SJSA1 (cell line): ENCODE measurements at regions not wholly inside any gene's neighbourhood (a gene's known extent, or its start where the extent isn't known, plus 50 kb on each side); places are given as distances from the start of the nearest gene placed in this dataset.

ENCODE experiments used
- DNase-seq, 2 experiments: peaks; one replicate each; pipeline ENCODE4 v3.0.0-alpha.2; 2015 to 2020; ENCODE audit warnings: low spot score in 2 of 2, low read depth in 1 of 2
- H3K27ac ChIP-seq: fragments of 250-450 bp; sonication (Bioruptor Pico); 2 replicates; pipeline ENCODE4 v1.5.1; 2020; ENCODE audit warnings: mild to moderate bottlenecking, moderate library complexity
- H3K27me3 ChIP-seq: fragments of 250-450 bp; sonication (Bioruptor Pico); replicated peaks from 2 replicates; pipeline ENCODE4 v1.5.1; 2020; ENCODE audit warnings: mild to moderate bottlenecking, moderate library complexity
- H3K36me3 ChIP-seq: fragments of 250-450 bp; sonication (Bioruptor Pico); 2 replicates; pipeline ENCODE4 v1.5.1; 2020; ENCODE audit warnings: mild to moderate bottlenecking
- H3K4me1 ChIP-seq: fragments of 250-450 bp; sonication (Bioruptor Pico); replicated peaks from 2 replicates; pipeline ENCODE4 v1.6.1; 2021; ENCODE audit warnings: mild to moderate bottlenecking
- H3K4me3 ChIP-seq: fragments of 250-450 bp; sonication (Bioruptor Pico); 2 replicates; pipeline ENCODE4 v1.5.1; 2020; ENCODE audit warnings: mild to moderate bottlenecking
- H3K9me3 ChIP-seq: fragments of 250-450 bp; sonication (Bioruptor Pico); replicated peaks from 2 replicates; pipeline ENCODE4 v1.5.1; 2020; ENCODE audit warnings: mild to moderate bottlenecking

DNA sequence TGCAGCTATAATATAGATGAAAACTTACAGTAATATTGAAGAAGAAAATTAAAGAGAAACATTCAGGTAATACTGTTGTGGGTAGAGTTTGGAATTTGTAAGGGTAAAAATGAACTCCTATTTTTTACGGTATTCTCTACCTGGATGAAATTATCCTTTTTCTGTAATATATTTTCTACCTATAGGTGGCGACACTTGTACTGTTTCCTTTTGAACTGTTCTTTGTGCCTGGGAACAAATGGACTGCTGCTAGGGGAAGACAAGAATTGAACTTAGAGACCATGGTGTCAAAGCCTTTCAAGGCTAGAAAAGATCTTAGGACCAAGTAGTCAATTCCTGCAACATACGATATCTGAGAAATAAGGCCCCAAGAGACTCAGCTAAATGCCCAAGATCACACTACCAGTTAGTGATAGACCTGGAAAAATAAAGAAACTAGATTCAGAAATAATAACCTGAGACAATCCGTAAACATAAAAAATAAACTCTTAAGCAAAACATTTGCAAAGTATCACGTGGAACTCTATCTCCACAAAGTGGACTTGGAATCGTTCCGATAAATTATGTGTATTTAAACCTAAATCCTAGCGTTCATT lies 383.8 kb downstream of the TFAP2A start:
- H3K4me1 ChIP-seq = peaks cover 23% of the 10 kb centered on the region
- no peak for DNase-seq
- H3K9me3 ChIP-seq = no peaks in the 10 kb centered on the region
- H3K4me3 ChIP-seq = no peak overlapping the region
- H3K27ac ChIP-seq = no peak overlapping the region
- H3K36me3 ChIP-seq = no peaks in the 10 kb centered on the region
- no peaks in the 10 kb centered on the region for H3K27me3 ChIP-seq

GRCh38 chr6:10028222-10028621 lies 386.7 kb downstream of the TFAP2A start:
- Histone ChIP-seq H3K36me3 (no peaks in the 10 kb centered on the region), H3K9me3 (no peaks in the 10 kb centered on the region), H3K27ac (no peak overlapping the region), H3K27me3 (no peaks in the 10 kb centered on the region), H3K4me3 (no peak overlapping the region), H3K4me1 (peaks cover 8% of the 10 kb centered on the region)
- no peak for DNase-seq

- H3K9me3 ChIP-seq = no peaks in the 10 kb centered on the region; the same call in 1 of the 2 replicates
- no peaks in the 10 kb centered on the region for H3K4me1 ChIP-seq
- no peak for DNase-seq
- no peak overlapping the region for H3K27ac ChIP-seq
- no peak overlapping the region for H3K4me3 ChIP-seq
- no peaks in the 10 kb centered on the region for H3K27me3 ChIP-seq
- no peaks in the 10 kb centered on the region for H3K36me3 ChIP-seq
Observed at GRCh38 chr6:10019851-10020250, 395.0 kb downstream of the TFAP2A start.

DNA sequence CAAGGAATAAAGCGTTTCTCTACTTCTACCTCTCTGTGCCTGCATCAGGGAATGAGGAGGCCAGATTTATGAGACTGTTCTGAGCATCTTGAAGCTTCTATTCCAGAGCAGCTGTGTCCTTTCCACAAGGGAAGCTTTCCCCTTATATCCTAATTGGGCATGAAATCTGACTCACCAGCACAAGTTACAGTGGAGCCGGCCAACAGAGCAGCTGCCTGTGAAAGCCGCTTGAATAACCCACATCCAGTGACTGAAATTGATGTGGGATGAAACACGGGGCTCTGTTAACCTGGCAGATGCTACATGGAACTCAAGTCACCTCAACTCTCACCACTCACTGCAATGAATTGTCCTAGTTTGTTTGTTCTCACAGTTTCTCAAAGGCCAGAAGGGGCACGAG lies 400.3 kb downstream of the TFAP2A start:
- Histone ChIP-seq H3K9me3 (peaks cover 7% of the 10 kb centered on the region), H3K36me3 (no peaks in the 10 kb centered on the region), H3K4me1 (no peaks in the 10 kb centered on the region), H3K27ac (no peak overlapping the region), H3K4me3 (no peak overlapping the region), H3K27me3 (no peaks in the 10 kb centered on the region)
- DNase-seq = no peak

DNA sequence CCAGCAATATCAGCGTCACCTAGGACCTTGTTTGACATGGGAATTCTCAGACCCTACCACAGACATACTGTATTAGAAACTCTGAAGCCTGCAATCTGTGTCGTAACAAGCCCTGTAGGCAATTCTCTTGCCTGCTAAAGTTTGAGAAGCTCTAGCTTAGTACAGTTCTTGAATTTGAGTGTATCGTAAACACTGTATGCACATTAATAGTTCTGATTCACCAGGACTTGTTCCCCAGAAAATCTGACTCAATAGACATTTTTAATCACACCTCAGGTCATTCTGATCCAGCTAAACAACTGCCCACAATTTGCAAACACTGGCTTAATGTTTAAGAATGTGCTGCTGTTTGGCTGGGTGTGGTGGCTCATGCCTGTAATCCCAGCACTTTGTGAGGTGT lies 414.3 kb downstream of the TFAP2A start:
- H3K4me1 ChIP-seq = peaks cover 6% of the 10 kb centered on the region; the same call in 1 of the 2 replicates
- H3K27ac ChIP-seq = no peak overlapping the region
- H3K9me3 ChIP-seq = no peaks in the 10 kb centered on the region
- peak; percentile 48 to 62 for DNase-seq
- no peak overlapping the region for H3K4me3 ChIP-seq
- no peaks in the 10 kb centered on the region for H3K27me3 ChIP-seq
- no peaks in the 10 kb centered on the region for H3K36me3 ChIP-seq

GRCh38 chr6:9999796-10000195 lies 415.1 kb downstream of the TFAP2A start:
- H3K4me1 ChIP-seq = peaks cover 6% of the 10 kb centered on the region; the same call in 1 of the 2 replicates
- H3K27me3 ChIP-seq = no peaks in the 10 kb centered on the region
- DNase-seq = no peak
- H3K36me3 ChIP-seq = no peaks in the 10 kb centered on the region
- no peaks in the 10 kb centered on the region for H3K9me3 ChIP-seq
- no peak overlapping the region for H3K27ac ChIP-seq
- no peak overlapping the region for H3K4me3 ChIP-seq

DNA sequence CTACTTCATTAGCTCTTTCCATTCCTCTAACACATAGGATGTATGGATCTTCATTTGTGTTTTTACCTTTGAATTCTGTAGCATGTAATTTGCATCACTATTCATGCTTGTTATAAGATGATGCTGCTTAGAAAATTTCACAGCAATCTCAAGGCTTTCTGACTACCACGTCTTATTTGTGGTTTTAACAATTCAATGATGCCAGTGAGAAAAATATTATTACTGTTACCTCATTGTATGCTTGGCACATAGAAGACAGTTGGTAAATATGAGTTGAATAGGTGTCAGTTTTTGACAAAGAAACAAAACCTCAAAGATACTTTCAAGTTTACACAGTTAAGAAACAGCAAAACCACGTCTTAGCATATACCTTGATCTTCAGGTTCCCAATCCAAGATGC lies 428.6 kb downstream of the TFAP2A start:
- Histone ChIP-seq H3K4me1 (peaks cover 25% of the 10 kb centered on the region), H3K36me3 (no peaks in the 10 kb centered on the region), H3K9me3 (peaks cover 9% of the 10 kb centered on the region), H3K4me3 (no peak overlapping the region), H3K27me3 (no peaks in the 10 kb centered on the region), H3K27ac (peak overlapping the region; percentile 96)
- DNase-seq = no peak

- peak overlapping the region; percentile 96 for H3K27ac ChIP-seq
- H3K4me3 ChIP-seq = no peak overlapping the region
- peaks cover 31% of the 10 kb centered on the region for H3K4me1 ChIP-seq
- no peaks in the 10 kb centered on the region for H3K36me3 ChIP-seq
- H3K27me3 ChIP-seq = no peaks in the 10 kb centered on the region
- peaks cover 9% of the 10 kb centered on the region for H3K9me3 ChIP-seq
- DNase-seq = peak in 1 of 2 experiments; percentile 23
Observed at GRCh38 chr6:9985481-9985880, 429.4 kb downstream of the TFAP2A start.

DNA sequence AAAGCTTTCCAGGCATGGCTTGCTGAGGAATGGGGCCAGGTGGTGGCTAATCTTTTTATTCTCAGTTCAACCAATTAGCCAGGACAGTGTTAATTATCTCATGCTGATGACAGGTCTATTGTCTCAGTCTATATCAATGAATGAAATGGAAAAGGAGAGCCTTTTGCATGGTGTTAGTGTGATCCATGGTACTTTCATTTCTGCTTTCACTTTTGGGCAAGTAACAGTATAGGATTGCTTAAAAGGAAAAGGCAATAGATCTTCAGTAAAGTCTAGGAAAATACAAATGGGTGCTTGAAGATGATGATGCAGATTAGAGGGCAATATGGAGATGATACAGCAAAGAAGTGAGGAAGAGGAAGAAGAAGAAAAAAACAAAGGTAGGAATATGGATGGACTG lies 430.3 kb downstream of the TFAP2A start:
- Histone ChIP-seq H3K9me3 (peaks cover 9% of the 10 kb centered on the region), H3K4me3 (no peak overlapping the region), H3K27me3 (no peaks in the 10 kb centered on the region), H3K36me3 (no peaks in the 10 kb centered on the region), H3K27ac (0 out of 2 replicates have a peak overlapping the region, but pooled peaks have one; percentile 6), H3K4me1 (peaks cover 40% of the 10 kb centered on the region)
- peak in 1 of 2 experiments; percentile 22 for DNase-seq

GRCh38 chr6:9983168-9983567 lies 431.7 kb downstream of the TFAP2A start:
- Histone ChIP-seq H3K27me3 (no peaks in the 10 kb centered on the region), H3K36me3 (no peaks in the 10 kb centered on the region), H3K27ac (no peak overlapping the region), H3K4me1 (peaks cover 44% of the 10 kb centered on the region), H3K9me3 (peaks cover 9% of the 10 kb centered on the region), H3K4me3 (no peak overlapping the region)
- DNase-seq = no peak

DNA sequence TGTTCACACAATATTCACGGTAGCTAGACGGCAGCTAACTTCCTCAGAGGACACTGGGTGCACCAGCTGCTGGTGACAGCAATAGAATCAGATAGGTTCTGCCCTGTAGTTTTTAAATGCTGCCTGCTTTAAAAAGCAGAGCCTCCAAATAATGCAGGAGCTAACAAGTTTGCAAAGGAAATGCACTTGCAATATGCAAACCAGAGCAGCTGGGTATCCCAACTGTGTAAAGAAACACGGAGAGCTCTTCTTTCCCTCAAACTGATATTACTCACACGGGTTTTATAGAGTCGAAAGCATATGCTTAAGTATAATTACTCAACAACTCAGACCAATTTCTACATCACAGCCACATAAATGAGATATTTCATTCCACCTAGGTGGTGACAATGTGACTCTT lies 432.7 kb downstream of the TFAP2A start:
- H3K27ac ChIP-seq = no peak overlapping the region
- no peaks in the 10 kb centered on the region for H3K36me3 ChIP-seq
- no peak overlapping the region for H3K4me3 ChIP-seq
- H3K9me3 ChIP-seq = peaks cover 9% of the 10 kb centered on the region
- no peak for DNase-seq
- H3K4me1 ChIP-seq = peaks cover 44% of the 10 kb centered on the region
- H3K27me3 ChIP-seq = no peaks in the 10 kb centered on the region

- DNase-seq = peak; percentile 61 to 85
Observed at GRCh38 chr6:9979996-9980395, 434.9 kb downstream of the TFAP2A start.

GRCh38 chr6:9978480-9978879 lies 436.4 kb downstream of the TFAP2A start:
- DNase-seq = no peak
- Histone ChIP-seq H3K36me3 (no peaks in the 10 kb centered on the region), H3K4me3 (no peak overlapping the region), H3K9me3 (no peaks in the 10 kb centered on the region), H3K4me1 (peaks cover 25% of the 10 kb centered on the region), H3K27me3 (no peaks in the 10 kb centered on the region), H3K27ac (no peak overlapping the region)

More at GRCh38 chr6:9979996-9980395, 434.9 kb downstream of the TFAP2A start:
- Histone ChIP-seq H3K4me3 (no peak overlapping the region), H3K4me1 (peaks cover 25% of the 10 kb centered on the region), H3K9me3 (peaks cover 9% of the 10 kb centered on the region), H3K27ac (peak overlapping the region; percentile 81), H3K27me3 (no peaks in the 10 kb centered on the region), H3K36me3 (no peaks in the 10 kb centered on the region)

- no peak overlapping the region for H3K4me3 ChIP-seq
- no peaks in the 10 kb centered on the region for H3K27me3 ChIP-seq
- peaks cover 25% of the 10 kb centered on the region for H3K4me1 ChIP-seq
- H3K36me3 ChIP-seq = no peaks in the 10 kb centered on the region
- no peak for DNase-seq
- no peaks in the 10 kb centered on the region for H3K9me3 ChIP-seq
- no peak overlapping the region for H3K27ac ChIP-seq
Observed at GRCh38 chr6:9977411-9977810, 437.5 kb downstream of the TFAP2A start.

GRCh38 chr6:9961646-9962045 lies 453.2 kb downstream of the TFAP2A start:
- H3K36me3 ChIP-seq = no peaks in the 10 kb centered on the region
- H3K27ac ChIP-seq = no peak overlapping the region
- H3K9me3 ChIP-seq = no peaks in the 10 kb centered on the region
- DNase-seq = no peak
- H3K27me3 ChIP-seq = no peaks in the 10 kb centered on the region
- no peak overlapping the region for H3K4me3 ChIP-seq
- no peaks in the 10 kb centered on the region for H3K4me1 ChIP-seq
